IPS DF 6.9 (cell line): ENCODE measurements at regions not wholly inside any gene's neighbourhood (a gene's known extent, or its start where the extent isn't known, plus 50 kb on each side); places are given as distances from the start of the nearest gene placed in this dataset.

Experiments used
- DNase-seq: peaks from one replicate; pipeline ENCODE4 v3.0.0-alpha.2; 2013; ENCODE audit warnings: low read depth, low spot score
- H3K27ac ChIP-seq: one replicate; pipeline ENCODE4 v1.5.1; 2013; ENCODE audit warnings: low read length, control low read depth
- H3K27me3 ChIP-seq: 2 replicates; pipeline ENCODE4 v1.6.1; 2013; ENCODE audit warnings: mild to moderate bottlenecking, low read length; ENCODE audit not compliant: control insufficient read depth, insufficient read depth
- H3K36me3 ChIP-seq: 2 replicates; pipeline ENCODE4 v1.6.1; 2013; ENCODE audit warnings: low read length; ENCODE audit not compliant: control insufficient read depth, insufficient read depth
- H3K4me1 ChIP-seq: 2 replicates; pipeline ENCODE4 v1.6.1; 2013; ENCODE audit warnings: low read length; ENCODE audit not compliant: control insufficient read depth, insufficient read depth
- H3K4me3 ChIP-seq: 2 replicates; pipeline ENCODE4 v1.5.1; 2013; ENCODE audit warnings: mild to moderate bottlenecking, low read length
- H3K9me3 ChIP-seq: 2 replicates; pipeline ENCODE4 v1.6.1; 2013; ENCODE audit warnings: low read length, inconsistent platforms; ENCODE audit not compliant: control insufficient read depth, insufficient read depth
- WGBS: extraction: QIAGEN DNeasy Blood & Tissue Kit; methylation state at CpG from one replicate; pipeline ENCODE4 v1.1.7; 2013; ENCODE audit warnings: mixed read lengths, missing lambda C conversion rate; ENCODE audit not compliant: insufficient read length, insufficient coverage; 5-methylcytosine and 5-hydroxymethylcytosine counted together

DNA sequence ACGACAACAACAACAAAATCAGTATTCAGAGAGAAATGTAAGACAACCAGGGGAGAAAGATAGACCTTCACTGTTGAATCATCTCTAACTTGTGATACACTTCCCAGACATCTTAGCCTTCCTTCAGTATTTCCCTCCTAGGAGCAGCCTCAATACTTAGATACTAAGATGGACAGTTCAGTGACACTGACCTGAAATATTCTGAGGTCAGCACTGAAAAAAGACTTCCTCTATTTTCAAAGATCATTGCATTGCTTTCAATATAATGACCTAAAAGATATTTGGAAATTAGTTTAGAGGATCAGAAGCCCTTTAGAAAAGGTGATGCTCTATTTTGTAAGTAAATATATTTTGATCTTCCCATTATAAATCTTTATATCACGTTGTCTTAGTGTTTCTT is 101.0 kb downstream of the MRPL39 start:
- WGBS: no CpG with 5 or more reads among the region's 2 CpGs
- Histone ChIP-seq H3K36me3 (no peaks in the 10 kb centered on the region), H3K27me3 (no peaks in the 10 kb centered on the region), H3K4me1 (no peaks in the 10 kb centered on the region), H3K4me3 (no peak overlapping the region), H3K27ac (no peak overlapping the region), H3K9me3 (no peaks in the 10 kb centered on the region)
- no peak for DNase-seq

DNA sequence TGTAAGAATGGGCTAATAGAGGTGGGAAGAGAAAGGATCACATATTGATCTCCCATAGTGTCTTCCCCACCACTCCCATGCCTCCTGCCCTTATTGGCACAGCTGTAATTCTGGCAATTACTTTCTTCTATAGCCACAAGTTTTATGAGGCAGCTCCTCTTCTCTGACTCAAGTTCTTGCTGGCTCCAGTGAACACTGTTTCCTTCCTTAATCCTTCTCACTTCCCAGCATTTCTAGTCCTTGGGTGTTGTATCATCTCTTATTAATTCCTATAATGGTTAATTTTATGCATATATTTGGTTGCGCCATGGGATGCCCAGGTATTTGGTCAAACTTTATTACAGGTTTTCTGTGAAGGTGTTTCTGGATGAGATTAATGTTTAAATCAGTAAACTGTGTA is 103.3 kb downstream of the MRPL39 start:
- H3K4me1 ChIP-seq: no peaks in the 10 kb centered on the region
- H3K4me3 ChIP-seq: no peak overlapping the region
- no peak for DNase-seq
- no peaks in the 10 kb centered on the region for H3K36me3 ChIP-seq
- H3K9me3 ChIP-seq: no peaks in the 10 kb centered on the region
- H3K27ac ChIP-seq: no peak overlapping the region
- H3K27me3 ChIP-seq: no peaks in the 10 kb centered on the region
- no CpG with 5 or more reads among the region's 1 CpG for WGBS

DNA sequence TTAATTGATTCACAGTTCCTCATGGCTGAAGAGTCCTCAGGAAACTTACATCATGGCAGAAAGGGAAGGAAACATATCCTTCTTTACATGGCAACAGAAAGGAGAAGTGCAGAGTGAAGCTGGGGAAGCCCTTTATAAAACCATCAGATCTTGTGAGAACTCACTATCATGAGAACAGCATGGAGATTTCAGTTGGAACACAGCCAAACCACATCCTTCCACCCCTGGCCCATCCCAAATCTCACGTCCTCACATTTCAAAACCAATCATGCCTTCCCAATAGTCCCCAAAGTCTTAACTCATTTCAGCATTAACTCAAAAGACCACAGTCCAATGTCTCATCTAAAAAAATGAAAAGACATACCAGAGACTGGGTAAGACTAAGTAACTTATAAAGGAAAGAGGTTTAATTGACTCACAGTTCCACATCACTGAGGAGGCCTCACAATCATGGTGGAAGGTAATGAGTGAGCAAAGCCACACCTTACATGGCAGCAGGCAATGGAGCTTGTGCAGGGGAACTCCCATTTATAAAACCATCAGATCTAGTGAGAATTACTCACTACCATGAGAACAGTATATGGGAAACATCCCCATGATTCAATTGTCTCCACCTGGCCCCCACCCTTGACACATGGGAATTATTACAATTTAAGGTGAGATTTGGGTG is 105.2 kb downstream of the MRPL39 start:
- H3K9me3 ChIP-seq: no peaks in the 10 kb centered on the region; the same call in 1 of the 2 replicates
- H3K4me3 ChIP-seq: no peak overlapping the region
- no peaks in the 10 kb centered on the region for H3K36me3 ChIP-seq
- no peak overlapping the region for H3K27ac ChIP-seq
- no CpG with 5 or more reads among the region's 1 CpG for WGBS
- DNase-seq: no peak
- H3K27me3 ChIP-seq: no peaks in the 10 kb centered on the region
- H3K4me1 ChIP-seq: no peaks in the 10 kb centered on the region

DNA sequence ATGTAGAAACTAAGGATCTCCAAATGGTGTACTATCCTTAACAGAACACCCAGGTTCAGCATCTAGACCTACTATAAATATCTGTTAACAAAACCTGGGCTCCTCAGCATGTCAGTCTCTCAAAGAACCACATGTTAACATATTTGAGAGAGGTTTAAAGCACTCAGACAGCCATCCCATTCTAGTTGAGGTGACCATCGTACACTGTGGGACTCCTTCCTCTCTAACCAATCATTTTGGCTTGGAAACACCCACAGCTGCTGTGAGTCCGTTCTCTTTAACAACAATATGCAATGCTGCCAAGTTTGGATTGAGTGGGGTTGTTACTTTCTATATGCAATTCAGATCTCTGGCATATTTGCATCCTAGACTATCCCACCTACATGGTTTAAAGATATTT is 105.8 kb downstream of the MRPL39 start:
- Histone ChIP-seq H3K27ac (no peak overlapping the region), H3K36me3 (no peaks in the 10 kb centered on the region), H3K9me3 (no peaks in the 10 kb centered on the region; the same call in 1 of the 2 replicates), H3K27me3 (no peaks in the 10 kb centered on the region), H3K4me3 (no peak overlapping the region), H3K4me1 (no peaks in the 10 kb centered on the region)
- no peak for DNase-seq
- WGBS: no CpG with 5 or more reads among the region's 2 CpGs

DNA sequence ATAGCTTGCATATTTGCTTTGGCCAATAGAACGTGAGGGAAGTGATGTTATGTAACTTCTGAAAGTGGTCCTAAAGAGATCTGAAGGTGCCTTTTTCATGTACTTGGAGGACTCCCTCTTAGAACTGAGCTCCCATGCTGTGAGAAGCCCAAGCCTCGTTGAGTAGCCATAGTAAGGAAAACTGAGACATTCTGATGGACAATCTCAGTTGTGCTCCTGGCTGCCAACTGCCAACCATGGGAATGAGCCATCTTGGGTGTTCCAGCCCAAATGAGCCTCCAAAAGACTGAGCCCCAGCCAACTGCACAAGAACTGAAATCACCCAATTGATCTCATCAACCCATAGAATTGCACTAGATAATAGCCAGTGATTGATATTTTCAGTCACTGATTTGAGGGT is 106.7 kb downstream of the MRPL39 start:
- no CpG with 5 or more reads among the region's 2 CpGs for WGBS
- H3K27me3 ChIP-seq: no peaks in the 10 kb centered on the region
- no peak overlapping the region for H3K27ac ChIP-seq
- H3K9me3 ChIP-seq: no peaks in the 10 kb centered on the region; the same call in 1 of the 2 replicates
- no peak overlapping the region for H3K4me3 ChIP-seq
- H3K36me3 ChIP-seq: no peaks in the 10 kb centered on the region
- no peaks in the 10 kb centered on the region for H3K4me1 ChIP-seq
- no peak for DNase-seq

DNA sequence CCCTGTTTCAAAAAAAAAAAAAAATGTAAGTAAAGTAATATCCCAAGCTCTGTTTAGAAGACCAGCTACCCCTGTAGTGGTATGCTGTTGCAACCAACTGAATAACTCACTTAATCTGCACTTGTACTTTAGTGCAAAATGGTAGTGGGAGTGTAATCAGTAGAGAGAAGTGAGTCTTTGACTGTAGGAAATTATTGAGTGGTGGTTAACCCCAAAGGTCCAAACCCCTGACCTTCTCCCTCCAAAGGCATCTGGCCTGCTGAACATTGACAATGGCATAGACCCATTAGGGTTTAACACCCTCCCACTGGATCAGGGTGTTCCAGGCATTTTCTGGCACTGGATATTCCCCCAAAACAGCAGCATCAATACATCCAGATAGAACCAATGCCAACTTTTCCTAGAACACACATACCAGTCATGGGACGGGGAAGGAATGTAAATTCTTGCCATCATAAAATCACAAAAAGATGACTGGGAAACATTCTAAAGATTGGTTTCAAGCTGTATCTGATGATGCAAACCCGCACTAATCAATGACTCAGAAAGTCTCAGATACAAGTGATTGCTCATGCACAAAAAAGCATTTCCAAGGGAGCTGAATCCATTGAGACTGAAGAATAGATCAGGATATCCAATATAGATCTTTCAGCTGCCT is 110.3 kb downstream of the MRPL39 start:
- Histone ChIP-seq H3K27me3 (no peaks in the 10 kb centered on the region), H3K36me3 (no peaks in the 10 kb centered on the region), H3K9me3 (no peaks in the 10 kb centered on the region; the same call in 1 of the 2 replicates), H3K4me1 (no peaks in the 10 kb centered on the region), H3K27ac (no peak overlapping the region), H3K4me3 (no peak overlapping the region)
- DNase-seq: no peak
- no CpG with 5 or more reads among the region's 2 CpGs for WGBS

DNA sequence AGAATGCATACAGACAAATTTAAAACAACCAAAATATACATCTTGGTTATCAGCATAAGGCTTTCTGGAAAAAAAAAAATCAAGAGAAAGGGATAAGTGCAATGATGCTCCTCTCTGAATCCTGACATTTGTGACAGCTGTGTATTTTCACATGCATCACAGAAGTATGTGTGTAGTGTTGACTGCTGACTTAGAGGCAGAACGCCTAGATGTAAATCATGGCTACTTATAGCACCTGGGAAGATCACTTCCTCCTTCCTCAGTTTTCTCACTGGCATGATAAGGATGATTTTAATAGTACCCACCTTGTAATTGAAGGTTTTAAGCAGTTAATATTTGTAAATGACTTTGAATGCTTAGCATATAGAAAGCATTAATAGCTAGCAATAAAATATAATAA is 112.5 kb downstream of the MRPL39 start:
- Histone ChIP-seq H3K9me3 (no peaks in the 10 kb centered on the region; the same call in 1 of the 2 replicates), H3K4me1 (no peaks in the 10 kb centered on the region), H3K27me3 (no peaks in the 10 kb centered on the region), H3K4me3 (no peak overlapping the region), H3K27ac (no peak overlapping the region), H3K36me3 (no peaks in the 10 kb centered on the region)
- DNase-seq: no peak
- WGBS: no CpG with 5 or more reads among the region's 1 CpG

DNA sequence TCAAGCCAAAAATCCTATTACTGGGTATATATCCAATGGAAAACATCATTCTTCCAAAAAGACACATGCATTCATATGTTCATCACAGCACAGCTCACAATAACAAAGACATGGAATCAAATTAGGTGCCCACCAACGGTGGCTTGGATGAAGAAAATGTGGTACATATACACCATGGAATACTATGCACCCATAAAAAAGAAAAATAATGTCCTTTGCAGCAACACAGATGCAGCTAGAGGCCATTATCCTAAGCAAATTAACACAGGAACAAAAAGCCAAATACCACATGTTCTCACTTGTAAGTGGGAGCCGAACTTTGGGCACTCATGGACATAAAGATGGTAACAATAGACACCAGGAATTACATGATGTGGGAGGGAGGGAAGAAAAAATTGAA is 113.6 kb downstream of the MRPL39 start:
- no peak for DNase-seq
- H3K36me3 ChIP-seq: no peaks in the 10 kb centered on the region
- no peak overlapping the region for H3K27ac ChIP-seq
- no peaks in the 10 kb centered on the region for H3K27me3 ChIP-seq
- H3K4me3 ChIP-seq: no peak overlapping the region
- no peaks in the 10 kb centered on the region; the same call in 1 of the 2 replicates for H3K9me3 ChIP-seq
- no CpG with 5 or more reads among the region's 2 CpGs for WGBS
- H3K4me1 ChIP-seq: no peaks in the 10 kb centered on the region

DNA sequence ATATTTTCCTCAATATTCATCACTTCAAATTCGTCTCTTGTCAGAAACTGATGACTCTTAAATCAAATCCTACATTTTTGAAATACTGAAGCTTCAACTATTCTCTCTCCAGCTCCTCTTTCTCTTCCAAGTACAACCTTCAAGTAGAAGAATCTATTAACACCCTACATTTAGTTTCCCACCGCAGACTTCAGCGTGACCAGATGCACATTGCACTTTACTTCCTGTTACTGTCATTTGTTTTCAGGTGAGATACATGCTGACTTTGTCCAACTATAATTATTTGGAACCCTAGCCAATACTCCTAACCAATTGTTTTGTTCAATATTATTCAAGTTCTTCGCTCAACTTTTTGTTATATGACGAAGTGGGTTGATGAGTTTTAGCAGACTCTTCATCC is 116.0 kb downstream of the MRPL39 start:
- no peak for DNase-seq
- 100% methylated on average over 1 of the region's 5 CpGs for WGBS

DNA sequence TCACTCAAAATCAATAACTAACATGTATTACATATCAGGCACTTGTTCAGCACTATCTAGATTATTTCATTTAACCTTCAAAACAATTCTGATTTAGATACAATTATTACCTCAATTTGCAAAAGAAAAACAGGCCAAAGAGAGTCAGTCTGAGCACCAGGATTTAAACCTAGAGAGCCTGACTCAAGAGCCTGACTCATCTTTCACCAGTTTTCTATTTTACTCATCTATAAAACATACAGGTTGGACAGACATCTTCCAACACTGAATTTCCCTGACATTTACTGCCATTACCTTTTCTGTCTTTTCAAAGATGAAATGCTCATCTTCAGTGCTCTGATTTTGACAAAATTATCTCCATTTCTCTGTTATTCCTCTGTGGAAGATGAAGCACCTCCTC is 116.5 kb downstream of the MRPL39 start:
- Histone ChIP-seq H3K4me1 (no peaks in the 10 kb centered on the region), H3K27me3 (no peaks in the 10 kb centered on the region), H3K36me3 (no peaks in the 10 kb centered on the region), H3K4me3 (no peak overlapping the region), H3K27ac (no peak overlapping the region), H3K9me3 (no peaks in the 10 kb centered on the region)
- no peak for DNase-seq

More for the DNA sequence above, 116.0 kb downstream of the MRPL39 start:
- no peaks in the 10 kb centered on the region for H3K27me3 ChIP-seq
- no peaks in the 10 kb centered on the region for H3K4me1 ChIP-seq
- H3K4me3 ChIP-seq: no peak overlapping the region
- H3K36me3 ChIP-seq: no peaks in the 10 kb centered on the region
- no peak overlapping the region for H3K27ac ChIP-seq
- no peaks in the 10 kb centered on the region for H3K9me3 ChIP-seq

DNA sequence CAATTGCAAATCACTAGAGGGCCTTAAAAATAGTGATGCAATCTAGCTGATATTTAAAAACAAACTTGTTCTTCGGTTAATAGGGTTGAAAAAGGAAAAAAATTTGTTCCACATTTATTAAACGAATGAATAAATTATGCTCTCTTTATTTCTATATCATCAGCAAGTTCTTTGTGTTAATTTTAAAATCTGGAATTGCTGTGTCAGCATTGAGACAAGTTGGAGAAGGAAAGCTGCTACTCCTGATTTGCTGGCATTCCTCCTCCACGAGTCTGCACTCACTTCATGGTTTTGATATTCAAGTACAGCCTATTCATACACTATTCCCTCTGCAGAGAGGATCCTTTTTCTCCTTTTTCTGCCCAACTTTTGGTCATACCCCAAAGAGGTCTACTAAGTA is 117.6 kb downstream of the MRPL39 start:
- Histone ChIP-seq H3K4me1 (no peaks in the 10 kb centered on the region), H3K9me3 (no peaks in the 10 kb centered on the region), H3K27ac (no peak overlapping the region), H3K27me3 (no peaks in the 10 kb centered on the region), H3K4me3 (no peak overlapping the region), H3K36me3 (no peaks in the 10 kb centered on the region)
- DNase-seq: no peak
- WGBS: no CpG with 5 or more reads among the region's 3 CpGs
